GM04504 (cell line): ENCODE measurements at regions not wholly inside any gene's neighbourhood (a gene's known extent, or its start where the extent isn't known, plus 50 kb on each side); places are given as distances from the start of the nearest gene placed in this dataset.
A peak's percentile ranks its signal among the peaks of the same experiment; 100 is the strongest.

ENCODE experiments used
- DNase-seq: peaks from one replicate; pipeline ENCODE4 v3.0.0-alpha.2; 2012; ENCODE audit warnings: low read depth

DNA sequence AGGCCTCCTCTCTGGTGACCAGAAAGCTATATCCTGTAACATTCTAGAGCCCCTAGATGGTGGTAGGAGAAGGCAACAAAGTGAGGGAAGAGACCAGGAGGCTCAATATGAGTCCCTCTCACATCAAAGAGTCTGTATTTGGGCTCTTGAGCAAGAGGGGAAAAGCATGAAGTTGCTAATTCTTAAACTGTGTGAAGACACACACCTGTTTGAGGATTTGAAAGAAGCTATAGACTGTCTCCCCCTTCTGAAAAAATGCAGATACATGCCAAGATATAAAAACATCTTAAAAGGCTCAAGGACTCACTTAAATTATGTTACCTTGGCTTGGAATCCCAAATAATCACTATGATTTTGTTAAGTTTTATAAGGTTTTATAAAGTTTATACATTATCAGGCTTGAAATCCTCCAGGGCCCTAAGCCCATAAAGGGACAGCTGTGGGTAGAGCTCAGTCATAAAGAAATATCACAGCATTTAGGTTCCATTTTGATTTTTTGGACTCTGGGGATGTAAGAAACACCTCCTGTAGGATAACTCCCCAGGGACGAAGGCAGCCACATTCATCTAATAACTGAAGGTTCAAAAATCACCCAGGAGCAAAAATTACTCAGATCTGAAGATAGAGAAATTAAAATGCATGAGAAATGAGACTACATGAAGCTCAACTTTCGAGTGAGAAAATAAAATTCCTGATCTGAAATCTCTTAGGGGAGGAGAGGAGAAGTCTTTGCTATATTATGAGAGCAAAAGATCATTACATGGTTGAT is 136.1 kb upstream of the LGALSL start:
- DNase-seq = no peak

- no peak for DNase-seq
Observed at GRCh38 chr2:64318476-64318748, 135.6 kb upstream of the LGALSL start.

DNA sequence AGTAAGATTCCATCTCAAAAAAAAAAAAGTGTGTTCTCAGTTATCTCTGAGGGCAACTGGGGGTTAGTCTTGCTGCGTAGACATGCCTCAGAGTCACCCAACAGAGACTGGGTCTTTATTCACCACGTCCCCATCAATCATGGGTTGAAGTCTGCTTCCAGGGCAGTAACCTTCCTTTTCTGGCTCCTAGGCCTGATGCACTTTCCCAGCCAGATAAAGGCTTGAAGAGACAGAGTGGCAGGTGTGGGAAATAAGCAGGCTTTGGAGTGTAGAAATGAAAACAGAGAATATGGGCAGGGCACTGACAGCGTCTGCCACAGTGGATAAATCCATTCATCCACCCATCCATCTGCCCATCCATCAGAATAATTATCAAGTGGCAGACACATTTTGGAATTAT is 134.1 kb upstream of the LGALSL start:
- no peak for DNase-seq

DNA sequence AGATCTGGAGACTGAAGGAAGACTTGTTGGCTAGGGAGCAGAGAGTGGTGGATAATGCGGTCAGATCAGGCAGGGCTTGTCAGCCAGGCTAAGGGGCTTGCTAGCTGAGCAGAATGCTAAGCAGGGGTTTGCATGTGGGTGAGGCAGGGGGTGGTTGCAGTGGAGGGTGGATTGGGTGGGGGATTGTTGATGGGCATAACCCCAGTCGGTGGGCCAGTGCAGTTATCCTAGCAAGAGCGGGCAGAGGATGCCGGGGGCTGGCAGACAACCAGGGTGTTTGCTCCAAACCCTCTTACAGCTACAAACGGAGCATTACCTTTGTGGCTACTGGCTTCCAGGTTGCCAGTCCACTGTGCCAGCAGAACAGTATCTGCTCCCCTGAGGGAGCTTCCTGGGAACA is 131.5 kb upstream of the LGALSL start:
- no peak for DNase-seq

GRCh38 chr2:64323197-64323596 is 130.8 kb upstream of the LGALSL start:
- no peak for DNase-seq

- no peak for DNase-seq
Observed at GRCh38 chr2:64324746-64325410, 129.1 kb upstream of the LGALSL start.

GRCh38 chr2:64325477-64325851 is 128.5 kb upstream of the LGALSL start:
- no peak for DNase-seq

GRCh38 chr2:64325852-64326577 is 127.9 kb upstream of the LGALSL start:
- no peak for DNase-seq

- no peak for DNase-seq
Observed at GRCh38 chr2:64326578-64327050, 127.3 kb upstream of the LGALSL start.

DNA sequence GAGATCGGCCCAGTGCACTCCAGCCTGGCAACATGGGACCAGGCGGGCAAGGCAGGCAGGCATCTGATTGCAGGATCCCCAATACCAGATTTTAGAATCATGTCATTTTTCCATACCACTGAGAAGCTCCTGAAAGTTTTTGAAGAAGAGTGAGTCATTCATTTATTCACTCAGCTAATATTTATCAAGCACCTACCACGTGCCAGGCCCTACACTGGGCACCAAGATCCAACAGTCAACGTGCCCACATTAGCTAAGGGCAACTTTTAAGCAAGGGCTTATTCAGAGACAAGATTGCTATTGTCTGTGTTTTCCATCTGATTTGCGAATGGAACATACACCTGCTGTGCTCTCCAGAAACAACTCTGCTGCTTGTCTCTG is 126.8 kb upstream of the LGALSL start:
- DNase-seq = no peak

- no peak for DNase-seq
Observed at GRCh38 chr2:64327510-64328414, 126.2 kb upstream of the LGALSL start.

DNA sequence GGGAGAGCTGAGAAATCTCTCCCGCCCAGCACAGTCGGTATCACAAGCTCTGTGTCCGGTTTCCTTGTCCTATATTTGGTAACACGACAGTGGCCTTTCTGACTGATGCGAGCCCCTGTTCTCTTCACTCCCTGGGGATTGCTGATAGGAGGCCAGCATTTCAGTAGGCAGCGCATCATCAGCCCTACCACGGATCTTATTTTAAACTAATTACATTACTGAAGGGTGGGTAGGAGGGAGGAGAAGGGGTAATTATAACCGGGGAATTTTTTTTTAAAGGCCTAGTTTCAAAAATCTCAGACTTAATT is 125.6 kb upstream of the LGALSL start:
- no peak for DNase-seq

DNA sequence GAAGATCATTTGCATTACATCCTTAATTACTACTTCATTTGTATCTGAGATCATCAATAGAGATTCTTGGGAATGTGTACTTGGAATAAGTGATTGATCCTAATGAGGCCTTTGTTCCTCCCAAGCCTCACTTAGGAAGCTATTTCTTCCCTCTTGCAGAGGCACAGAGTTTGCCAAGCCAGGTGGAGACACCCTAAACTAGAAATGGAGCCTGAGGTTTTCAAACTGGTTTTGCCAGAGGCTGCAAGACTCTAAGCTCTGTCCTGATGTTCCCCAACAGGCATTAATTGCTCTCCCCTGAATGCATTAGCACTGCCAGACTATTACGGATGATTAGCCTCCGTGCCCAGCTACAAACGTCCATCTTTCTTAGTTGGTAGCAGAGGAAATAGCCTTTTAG is 125.2 kb upstream of the LGALSL start:
- no peak for DNase-seq

DNA sequence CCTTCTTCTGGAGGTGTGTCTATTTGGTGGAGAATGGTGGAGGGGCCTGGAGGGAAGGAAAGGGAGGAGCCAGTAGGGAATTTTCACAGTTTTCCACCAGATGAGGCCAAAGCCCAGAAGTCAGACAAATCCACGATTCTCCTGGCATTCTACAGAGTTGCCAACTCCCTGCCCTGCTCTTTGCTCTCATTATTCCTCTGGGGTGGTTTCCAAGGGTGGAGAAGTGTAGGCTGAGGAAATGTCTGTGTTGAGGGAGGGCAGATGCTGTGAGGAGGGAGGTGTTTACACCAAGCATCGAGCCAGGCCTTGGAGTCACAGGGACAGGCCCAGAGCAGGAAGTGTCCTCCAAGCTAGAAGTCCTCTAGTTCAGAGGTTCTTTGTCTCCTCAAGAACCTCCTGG is 124.1 kb upstream of the LGALSL start:
- no peak for DNase-seq

GRCh38 chr2:64330281-64331113 is 123.5 kb upstream of the LGALSL start:
- peak; percentile 59 for DNase-seq

GRCh38 chr2:64331114-64331645 is 122.8 kb upstream of the LGALSL start:
- no peak for DNase-seq

DNA sequence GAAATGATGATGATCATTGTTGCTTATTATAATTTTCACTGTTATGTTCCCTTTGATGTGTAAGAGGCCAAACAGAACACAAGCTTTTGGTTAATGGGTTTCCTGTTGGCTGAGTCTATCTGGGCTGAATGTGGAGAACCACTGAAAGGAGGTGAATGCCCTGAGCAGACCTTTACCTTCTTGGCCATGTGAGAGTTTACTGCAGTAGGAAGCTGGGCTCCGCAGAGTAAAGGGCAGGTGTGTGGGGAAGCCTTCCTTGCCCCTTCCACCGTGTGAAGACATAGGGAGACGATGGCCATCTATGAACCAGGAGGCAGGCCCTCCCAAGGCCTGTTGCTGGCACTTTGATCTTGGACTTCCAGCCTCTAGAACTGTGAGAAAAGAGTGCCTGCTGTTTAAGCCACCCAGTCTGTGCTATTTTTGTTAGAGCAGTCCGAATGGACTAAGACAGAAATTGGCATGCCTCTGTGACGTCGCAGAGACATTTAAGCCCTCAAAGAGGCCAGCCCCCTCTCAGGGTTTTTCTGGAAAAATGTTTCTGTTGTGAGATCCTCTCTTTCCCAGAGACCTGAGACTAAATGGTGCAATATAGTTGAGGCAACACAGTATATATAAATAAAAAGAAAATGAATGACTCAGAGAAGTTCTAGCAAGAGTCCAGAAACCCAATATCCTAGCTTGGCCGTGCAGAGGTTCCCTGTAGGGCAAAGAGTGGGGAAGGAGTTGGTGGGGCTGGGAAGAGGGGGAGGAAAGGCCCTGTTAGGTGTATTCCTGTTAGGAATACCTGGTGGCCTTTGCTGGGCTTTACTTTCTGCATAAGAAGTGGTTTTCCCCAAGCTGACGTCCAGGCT is 121.9 kb upstream of the LGALSL start:
- DNase-seq = no peak

GRCh38 chr2:64336171-64336570 is 117.8 kb upstream of the LGALSL start:
- no peak for DNase-seq

- DNase-seq = no peak
Observed at GRCh38 chr2:64337314-64337713, 116.6 kb upstream of the LGALSL start.

- DNase-seq = no peak
Observed at GRCh38 chr2:64338108-64338507, 115.9 kb upstream of the LGALSL start.
